OCI-LY7 (cell line): ENCODE measurements at regions not wholly inside any gene's neighbourhood (a gene's known extent, or its start where the extent isn't known, plus 50 kb on each side); places are given as distances from the start of the nearest gene placed in this dataset.

Experiments
- BruUV-seq: library from RNA; stranded (reverse); fragments of 400-500 nt; replicated peaks from 2 replicates; lab custom pipeline; 2021; lab: Mats Ljungman, UMichigan
- CTCF ChIA-PET: fragments of 300-600 bp; sonication (Branson Sonifier 250); formaldehyde crosslinking; loops from one replicate; lab custom pipeline; 2022; ENCODE audit warnings: antibody characterized with exemption; ENCODE audit not compliant: unreplicated experiment; lab: Charles Lee
- POLR2A ChIA-PET: fragments of 300-600 bp; sonication (Branson Sonifier 250); formaldehyde crosslinking; loops from one replicate; lab custom pipeline; 2022; ENCODE audit warnings: antibody characterized with exemption; lab: Charles Lee
- DNase-seq: peaks from one replicate; pipeline ENCODE4 v3.0.0-alpha.2; 2015; ENCODE audit warnings: low spot score
- H2AFZ ChIP-seq: fragments of 200-600 bp; sonication (generic), shearing (Covaris generic); 2 replicates; pipeline ENCODE4 v1.6.1; 2014; ENCODE audit warnings: mild to moderate bottlenecking, antibody characterized with exemption, low read length, moderate library complexity
- H3K27ac ChIP-seq: fragments of 200-600 bp; sonication (generic); 2 replicates; pipeline ENCODE4 v1.5.1; 2014; ENCODE audit warnings: mixed run types, low read depth, mild to moderate bottlenecking, moderate library complexity, low read length, inconsistent platforms; ENCODE audit not compliant: poor library complexity, severe bottlenecking
- H3K36me3 ChIP-seq: fragments of 200-600 bp; sonication (generic); 2 replicates; pipeline ENCODE4 v1.6.1; 2014; ENCODE audit warnings: mild to moderate bottlenecking, antibody characterized with exemption, low read length, moderate library complexity, mixed read lengths; ENCODE audit not compliant: insufficient read depth
- H3K4me1 ChIP-seq: fragments of 200-600 bp; sonication (generic); 2 replicates; pipeline ENCODE4 v1.5.1; 2014; ENCODE audit warnings: mild to moderate bottlenecking, low read length; ENCODE audit not compliant: insufficient read depth, poor library complexity, severe bottlenecking
- H3K4me2 ChIP-seq: fragments of 200-600 bp; sonication (generic); 2 replicates; pipeline ENCODE4 v1.6.1; 2014; ENCODE audit warnings: mild to moderate bottlenecking, low read length
- H3K4me3 ChIP-seq: fragments of 200-600 bp; sonication (generic); 2 replicates; pipeline ENCODE4 v1.5.1; 2014; ENCODE audit warnings: mild to moderate bottlenecking, low read depth, low read length; ENCODE audit not compliant: poor library complexity, severe bottlenecking
- H3K79me2 ChIP-seq: fragments of 200-600 bp; sonication (generic); 2 replicates; pipeline ENCODE4 v1.6.1; 2016; ENCODE audit warnings: low read depth, mild to moderate bottlenecking, low read length, moderate library complexity, mixed read lengths; ENCODE audit not compliant: insufficient read depth
- H3K9me2 ChIP-seq: fragments of 200-600 bp; sonication (generic); 2 replicates; pipeline ENCODE4 v1.6.1; 2016; ENCODE audit warnings: mild to moderate bottlenecking, low read length, mixed read lengths; ENCODE audit not compliant: insufficient read depth
- H3K9me3 ChIP-seq: fragments of 200-600 bp; sonication (generic); 2 replicates; pipeline ENCODE4 v1.6.1; 2014; ENCODE audit warnings: mild to moderate bottlenecking, mixed run types, low read length, mixed read lengths
- H4K20me1 ChIP-seq: fragments of 200-600 bp; sonication (generic); 2 replicates; pipeline ENCODE4 v1.6.1; 2014; ENCODE audit warnings: mild to moderate bottlenecking, antibody characterized with exemption, low read length, moderate library complexity, mixed read lengths; ENCODE audit not compliant: insufficient read depth
- EZH2phosphoT487 ChIP-seq: fragments of 200-600 bp; sonication (generic); IDR thresholded peaks from 2 replicates; pipeline ENCODE4 v1.6.1; 2018; ENCODE audit warnings: low read depth, borderline replicate concordance, mild to moderate bottlenecking, mixed run types, antibody characterized with exemption, low read length, moderate library complexity, mixed read lengths
- intact Hi-C: fragments of 100-400 bp; cut with micrococcal nuclease; formaldehyde crosslinking; loops from one replicate; pipeline ENCODE4 v1.10.0; 2022; ENCODE audit not compliant: unreplicated experiment
- TF ChIP-seq, protein P1 (sequence below): fragments of 200-600 bp; sonication (generic); conservative IDR thresholded peaks from 2 replicates; pipeline ENCODE4 v1.5.1; 2014; ENCODE audit warnings: mild to moderate bottlenecking, antibody characterized with exemption, low read length, moderate library complexity, mixed read lengths

DNA sequence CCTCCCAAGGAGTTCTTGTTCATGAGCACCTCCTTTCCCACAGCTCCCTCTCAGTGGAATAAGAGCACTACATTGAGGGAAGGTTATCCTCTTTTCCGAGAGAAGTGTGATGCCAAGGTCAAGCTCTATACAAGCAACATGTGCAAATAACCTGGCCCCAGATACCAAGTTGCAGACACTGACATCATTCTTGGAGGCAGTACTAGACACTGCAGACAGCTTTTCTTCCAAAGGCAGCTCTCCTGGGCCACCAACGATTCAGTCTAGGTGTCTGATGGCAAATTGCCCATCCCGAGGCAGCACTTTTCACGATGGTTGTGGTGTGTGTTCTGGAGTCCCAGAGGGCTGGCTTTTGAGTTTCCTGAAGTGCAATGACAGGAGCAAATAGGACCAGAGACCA, 384.9 kb downstream of the TLL1 start:
- no TSS peak for BruUV-seq
- TF ChIP-seq EZH2phosphoT487: no peak
- TF ChIP-seq, protein P1, sequence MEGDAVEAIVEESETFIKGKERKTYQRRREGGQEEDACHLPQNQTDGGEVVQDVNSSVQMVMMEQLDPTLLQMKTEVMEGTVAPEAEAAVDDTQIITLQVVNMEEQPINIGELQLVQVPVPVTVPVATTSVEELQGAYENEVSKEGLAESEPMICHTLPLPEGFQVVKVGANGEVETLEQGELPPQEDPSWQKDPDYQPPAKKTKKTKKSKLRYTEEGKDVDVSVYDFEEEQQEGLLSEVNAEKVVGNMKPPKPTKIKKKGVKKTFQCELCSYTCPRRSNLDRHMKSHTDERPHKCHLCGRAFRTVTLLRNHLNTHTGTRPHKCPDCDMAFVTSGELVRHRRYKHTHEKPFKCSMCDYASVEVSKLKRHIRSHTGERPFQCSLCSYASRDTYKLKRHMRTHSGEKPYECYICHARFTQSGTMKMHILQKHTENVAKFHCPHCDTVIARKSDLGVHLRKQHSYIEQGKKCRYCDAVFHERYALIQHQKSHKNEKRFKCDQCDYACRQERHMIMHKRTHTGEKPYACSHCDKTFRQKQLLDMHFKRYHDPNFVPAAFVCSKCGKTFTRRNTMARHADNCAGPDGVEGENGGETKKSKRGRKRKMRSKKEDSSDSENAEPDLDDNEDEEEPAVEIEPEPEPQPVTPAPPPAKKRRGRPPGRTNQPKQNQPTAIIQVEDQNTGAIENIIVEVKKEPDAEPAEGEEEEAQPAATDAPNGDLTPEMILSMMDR: no peak

DNA sequence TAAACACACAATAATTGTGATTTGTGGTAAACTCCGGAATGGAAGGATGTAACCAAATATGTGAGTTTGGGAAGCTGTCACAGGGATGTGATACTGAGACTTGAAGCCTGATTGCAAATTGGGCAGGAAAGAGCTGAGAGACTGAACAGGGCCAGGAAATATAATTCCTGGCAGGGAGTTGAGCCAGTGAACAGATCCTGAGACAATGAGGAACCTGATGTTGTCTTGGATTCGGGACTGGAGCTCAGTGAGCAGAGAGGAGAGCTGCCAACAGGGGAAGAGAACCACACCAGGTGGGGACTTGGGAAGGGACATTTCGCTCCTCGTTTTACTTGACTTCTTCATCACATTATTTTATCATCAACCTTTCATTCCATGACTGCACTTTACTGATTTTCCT, 386.0 kb downstream of the TLL1 start:
- BruUV-seq: no TSS peak
- TF ChIP-seq, protein P1: no peak
- TF ChIP-seq EZH2phosphoT487: no peak
- no peaks in the 10 kb centered on the region for H3K9me2 ChIP-seq
- no peaks in the 10 kb centered on the region for H3K9me3 ChIP-seq
- no peaks in the 10 kb centered on the region for H3K36me3 ChIP-seq
- ChIA-PET POLR2A (interaction anchor here (1.4 kb wide), 1 partner anchor 8 kb away, joined by 5 read pairs; no protein-coding TSS in a partner anchor), CTCF (no interaction called here)
- DNase-seq: no peak
- no peaks in the 10 kb centered on the region for H4K20me1 ChIP-seq
- H3K4me3 ChIP-seq: no peak overlapping the region
- H3K79me2 ChIP-seq: no peaks in the 10 kb centered on the region
- H2AFZ ChIP-seq: no peak overlapping the region
- H3K4me1 ChIP-seq: no peaks in the 10 kb centered on the region
- intact Hi-C loops: no loop called here
- no peak overlapping the region for H3K4me2 ChIP-seq
- no peak overlapping the region for H3K27ac ChIP-seq

More for the DNA sequence above, 384.9 kb downstream of the TLL1 start:
- Histone ChIP-seq H3K79me2 (no peaks in the 10 kb centered on the region), H3K4me3 (no peak overlapping the region), H3K4me2 (no peak overlapping the region), H3K27ac (no peak overlapping the region), H3K4me1 (no peaks in the 10 kb centered on the region), H3K9me3 (no peaks in the 10 kb centered on the region), H3K36me3 (no peaks in the 10 kb centered on the region), H4K20me1 (no peaks in the 10 kb centered on the region), H2AFZ (no peak overlapping the region), H3K9me2 (no peaks in the 10 kb centered on the region)
- POLR2A ChIA-PET: no interaction called here
- intact Hi-C loops: no loop called here
- CTCF ChIA-PET: no interaction called here
- no peak for DNase-seq

DNA sequence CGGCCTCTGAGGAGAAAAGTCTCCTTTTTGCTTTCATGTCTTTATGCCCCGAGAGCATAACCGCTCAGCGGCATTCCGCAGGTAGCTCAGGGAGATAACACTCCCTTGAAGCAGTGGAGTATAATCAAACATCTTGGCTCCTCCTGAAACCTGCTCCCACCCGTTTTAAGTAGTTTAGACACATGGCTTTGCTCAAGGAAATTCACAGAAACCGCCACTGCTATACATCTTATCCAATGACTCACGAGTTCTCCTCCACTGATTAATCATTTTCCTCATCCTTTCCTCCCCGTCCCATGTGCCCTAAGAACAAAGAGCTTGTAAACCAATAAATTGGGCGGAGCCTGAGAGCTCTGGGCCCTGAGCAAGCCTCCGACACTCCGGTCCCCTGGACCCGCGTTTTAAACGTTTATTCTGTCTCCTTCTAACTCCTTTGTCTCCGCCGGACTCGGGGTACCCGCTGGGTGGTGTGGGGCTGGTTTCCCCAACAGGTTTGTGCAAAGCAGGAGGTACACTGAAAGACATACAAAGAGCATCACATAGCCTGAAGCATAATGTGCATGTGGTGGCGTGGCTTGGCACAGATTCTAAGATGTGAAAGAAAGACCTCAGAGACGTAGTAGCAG, 401.2 kb downstream of the TLL1 start:
- Histone ChIP-seq H3K79me2 (no peaks in the 10 kb centered on the region), H3K36me3 (no peaks in the 10 kb centered on the region), H3K4me2 (no peak overlapping the region), H4K20me1 (no peaks in the 10 kb centered on the region), H3K4me3 (no peak overlapping the region), H2AFZ (no peak overlapping the region), H3K27ac (no peak overlapping the region), H3K9me2 (no peaks in the 10 kb centered on the region), H3K4me1 (no peaks in the 10 kb centered on the region), H3K9me3 (no peaks in the 10 kb centered on the region)
- intact Hi-C loops: no loop called here
- CTCF ChIA-PET: no interaction called here
- no peak for DNase-seq
- POLR2A ChIA-PET: no interaction called here
- TF ChIP-seq, protein P1: no peak
- no peak for TF ChIP-seq EZH2phosphoT487
- BruUV-seq: no TSS peak
